HL-60 (cell line): ENCODE measurements at regions not wholly inside any gene's neighbourhood (a gene's known extent, or its start where the extent isn't known, plus 50 kb on each side); places are given as distances from the start of the nearest gene placed in this dataset.

Source experiments
- DNase-seq, 2 experiments: peaks; one replicate each; pipeline ENCODE4 v3.0.0-alpha.2; 2010 to 2020; ENCODE audit warnings: low read depth in 1 of 2, low spot score in 1 of 2
- H3K27ac ChIP-seq: fragments of 250-450 bp; sonication (Bioruptor Pico); replicated peaks from 2 replicates; pipeline ENCODE4 v1.5.1; 2020; ENCODE audit warnings: mild to moderate bottlenecking, moderate library complexity
- H3K27me3 ChIP-seq: fragments of 250-450 bp; sonication (Bioruptor Pico); 2 replicates; pipeline ENCODE4 v1.5.1; 2021; ENCODE audit warnings: mild to moderate bottlenecking, moderate library complexity; ENCODE audit not compliant: insufficient read depth, poor library complexity, severe bottlenecking
- H3K4me3 ChIP-seq: replicated peaks from 2 replicates; pipeline ENCODE4 v1.5.1; 2011; ENCODE audit warnings: mild to moderate bottlenecking, control low read depth, low read length; ENCODE audit not compliant: insufficient read depth
- GABPA ChIP-seq: IDR thresholded peaks from 2 replicates; pipeline ENCODE4 v1.6.1; 2012; ENCODE audit warnings: low read depth
- POLR2AphosphoS5 ChIP-seq: IDR thresholded peaks from 2 replicates; pipeline ENCODE4 v1.6.1; 2012; ENCODE audit warnings: low read depth
- SPI1 ChIP-seq: IDR thresholded peaks from 2 replicates; pipeline ENCODE4 v1.6.1; 2012; ENCODE audit warnings: low read depth, mild to moderate bottlenecking, borderline replicate concordance
- TF ChIP-seq, protein P1 (sequence below): IDR thresholded peaks from one replicate; pipeline ENCODE4 v1.5.1; 2011; ENCODE audit warnings: low read length, control low read depth, inconsistent platforms; ENCODE audit not compliant: insufficient read depth
- TF ChIP-seq, protein P2 (sequence below): IDR thresholded peaks from 2 replicates; pipeline ENCODE4 v1.6.1; 2012; ENCODE audit warnings: low read depth; ENCODE audit not compliant: insufficient replicate concordance

DNA sequence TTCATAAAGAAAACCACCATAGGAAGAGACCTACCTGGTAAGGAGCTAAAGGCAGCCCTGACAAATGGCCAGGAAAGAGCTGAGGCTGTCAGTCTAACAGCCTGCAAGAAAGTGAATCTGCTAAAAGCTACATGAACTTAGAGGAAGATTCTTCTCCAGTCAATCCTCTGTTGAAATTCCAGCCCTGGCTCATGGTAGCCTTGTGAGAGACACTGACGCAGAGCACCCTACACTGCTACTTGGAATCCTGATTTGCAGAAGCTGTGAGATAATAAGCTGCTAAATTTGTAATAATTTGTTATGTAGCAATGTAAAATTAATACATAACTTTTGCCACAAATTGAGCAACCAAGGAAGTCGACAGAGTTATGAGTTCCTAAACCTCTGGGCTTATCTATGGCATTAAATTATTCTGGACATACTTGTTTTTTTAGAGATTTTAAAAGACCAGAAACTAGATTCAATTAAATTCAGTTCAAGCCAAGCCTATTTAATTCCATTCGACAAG is 257.0 kb downstream of the ETNK1 start:
- no peak overlapping the region for H3K27ac ChIP-seq
- H3K27me3 ChIP-seq: no peaks in the 10 kb centered on the region
- no peak for TF ChIP-seq GABPA
- TF ChIP-seq SPI1: no peak
- TF ChIP-seq, protein P1, sequence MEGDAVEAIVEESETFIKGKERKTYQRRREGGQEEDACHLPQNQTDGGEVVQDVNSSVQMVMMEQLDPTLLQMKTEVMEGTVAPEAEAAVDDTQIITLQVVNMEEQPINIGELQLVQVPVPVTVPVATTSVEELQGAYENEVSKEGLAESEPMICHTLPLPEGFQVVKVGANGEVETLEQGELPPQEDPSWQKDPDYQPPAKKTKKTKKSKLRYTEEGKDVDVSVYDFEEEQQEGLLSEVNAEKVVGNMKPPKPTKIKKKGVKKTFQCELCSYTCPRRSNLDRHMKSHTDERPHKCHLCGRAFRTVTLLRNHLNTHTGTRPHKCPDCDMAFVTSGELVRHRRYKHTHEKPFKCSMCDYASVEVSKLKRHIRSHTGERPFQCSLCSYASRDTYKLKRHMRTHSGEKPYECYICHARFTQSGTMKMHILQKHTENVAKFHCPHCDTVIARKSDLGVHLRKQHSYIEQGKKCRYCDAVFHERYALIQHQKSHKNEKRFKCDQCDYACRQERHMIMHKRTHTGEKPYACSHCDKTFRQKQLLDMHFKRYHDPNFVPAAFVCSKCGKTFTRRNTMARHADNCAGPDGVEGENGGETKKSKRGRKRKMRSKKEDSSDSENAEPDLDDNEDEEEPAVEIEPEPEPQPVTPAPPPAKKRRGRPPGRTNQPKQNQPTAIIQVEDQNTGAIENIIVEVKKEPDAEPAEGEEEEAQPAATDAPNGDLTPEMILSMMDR: no peak
- no peak for DNase-seq
- no peak overlapping the region for H3K4me3 ChIP-seq

DNA sequence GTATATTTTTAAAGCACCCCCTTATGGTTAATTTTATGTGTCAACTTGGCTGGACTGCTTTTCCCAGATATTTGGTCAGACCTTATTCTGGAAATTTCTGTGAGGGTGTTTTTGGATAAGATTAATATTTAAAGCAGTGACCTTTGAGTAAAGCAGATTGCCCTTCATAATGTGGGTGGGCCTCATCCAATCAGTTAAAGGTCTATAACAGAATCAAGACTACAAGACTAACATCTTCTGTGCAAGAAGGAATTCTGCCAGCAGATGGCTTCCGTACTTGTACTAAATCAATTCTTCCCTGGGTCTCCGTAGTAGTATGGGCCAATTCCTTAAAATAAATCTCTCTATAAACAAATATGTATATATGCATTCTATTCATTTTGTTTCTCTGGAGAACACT is 257.6 kb downstream of the ETNK1 start:
- no peaks in the 10 kb centered on the region for H3K27me3 ChIP-seq
- no peak overlapping the region for H3K27ac ChIP-seq
- TF ChIP-seq, protein P2, sequence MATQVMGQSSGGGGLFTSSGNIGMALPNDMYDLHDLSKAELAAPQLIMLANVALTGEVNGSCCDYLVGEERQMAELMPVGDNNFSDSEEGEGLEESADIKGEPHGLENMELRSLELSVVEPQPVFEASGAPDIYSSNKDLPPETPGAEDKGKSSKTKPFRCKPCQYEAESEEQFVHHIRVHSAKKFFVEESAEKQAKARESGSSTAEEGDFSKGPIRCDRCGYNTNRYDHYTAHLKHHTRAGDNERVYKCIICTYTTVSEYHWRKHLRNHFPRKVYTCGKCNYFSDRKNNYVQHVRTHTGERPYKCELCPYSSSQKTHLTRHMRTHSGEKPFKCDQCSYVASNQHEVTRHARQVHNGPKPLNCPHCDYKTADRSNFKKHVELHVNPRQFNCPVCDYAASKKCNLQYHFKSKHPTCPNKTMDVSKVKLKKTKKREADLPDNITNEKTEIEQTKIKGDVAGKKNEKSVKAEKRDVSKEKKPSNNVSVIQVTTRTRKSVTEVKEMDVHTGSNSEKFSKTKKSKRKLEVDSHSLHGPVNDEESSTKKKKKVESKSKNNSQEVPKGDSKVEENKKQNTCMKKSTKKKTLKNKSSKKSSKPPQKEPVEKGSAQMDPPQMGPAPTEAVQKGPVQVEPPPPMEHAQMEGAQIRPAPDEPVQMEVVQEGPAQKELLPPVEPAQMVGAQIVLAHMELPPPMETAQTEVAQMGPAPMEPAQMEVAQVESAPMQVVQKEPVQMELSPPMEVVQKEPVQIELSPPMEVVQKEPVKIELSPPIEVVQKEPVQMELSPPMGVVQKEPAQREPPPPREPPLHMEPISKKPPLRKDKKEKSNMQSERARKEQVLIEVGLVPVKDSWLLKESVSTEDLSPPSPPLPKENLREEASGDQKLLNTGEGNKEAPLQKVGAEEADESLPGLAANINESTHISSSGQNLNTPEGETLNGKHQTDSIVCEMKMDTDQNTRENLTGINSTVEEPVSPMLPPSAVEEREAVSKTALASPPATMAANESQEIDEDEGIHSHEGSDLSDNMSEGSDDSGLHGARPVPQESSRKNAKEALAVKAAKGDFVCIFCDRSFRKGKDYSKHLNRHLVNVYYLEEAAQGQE: no peak
- TF ChIP-seq SPI1: no peak
- no peak for DNase-seq
- H3K4me3 ChIP-seq: no peak overlapping the region

DNA sequence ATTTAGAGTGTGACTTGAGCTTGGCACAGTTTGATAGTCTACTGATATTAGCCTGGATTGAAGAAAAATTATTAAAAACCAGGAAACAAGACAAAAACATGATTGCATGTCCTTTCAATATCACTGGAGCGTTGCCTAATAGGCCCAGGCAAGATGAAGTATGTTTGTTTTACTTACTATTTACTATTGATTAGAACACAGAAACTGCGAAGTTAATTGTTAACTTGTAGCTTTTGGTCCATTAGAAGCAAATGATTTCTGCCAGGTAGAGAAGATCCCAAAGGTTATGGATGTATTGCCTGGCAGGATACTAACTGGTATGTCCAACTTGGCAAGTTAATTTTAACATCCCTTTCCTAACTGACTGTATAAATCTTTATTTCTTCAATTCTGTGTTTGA is 268.9 kb downstream of the ETNK1 start:
- DNase-seq: no peak
- no peaks in the 10 kb centered on the region for H3K27me3 ChIP-seq
- H3K4me3 ChIP-seq: no peak overlapping the region
- TF ChIP-seq POLR2AphosphoS5 (no peak), SPI1 (no peak), GABPA (no peak)
- TF ChIP-seq, protein P1: no peak
- TF ChIP-seq, protein P2: no peak
- no peak overlapping the region for H3K27ac ChIP-seq

DNA sequence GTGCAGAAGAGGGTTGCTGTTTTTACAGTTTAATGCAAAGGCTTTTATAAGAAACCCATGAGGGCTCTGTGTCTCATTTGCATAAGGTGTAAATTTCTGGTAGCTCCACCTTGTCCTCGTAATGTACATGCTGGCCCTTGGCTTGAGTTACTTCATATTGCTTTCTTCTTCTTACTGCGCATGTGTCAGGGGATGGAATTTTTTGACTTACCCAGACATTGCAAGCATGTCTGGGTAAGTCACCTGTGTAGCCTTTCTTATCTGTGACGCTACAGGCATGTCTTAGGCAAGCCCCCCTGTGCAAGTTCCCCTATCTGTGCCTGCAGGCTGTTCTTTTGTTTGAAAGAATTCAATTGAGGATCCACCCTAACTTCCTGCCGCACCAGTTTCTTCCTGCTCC is 274.2 kb downstream of the ETNK1 start:
- TF ChIP-seq POLR2AphosphoS5 (no peak), GABPA (no peak), SPI1 (no peak)
- TF ChIP-seq, protein P2: no peak
- TF ChIP-seq, protein P1: no peak
- no peaks in the 10 kb centered on the region for H3K27me3 ChIP-seq
- DNase-seq: no peak
- no peak overlapping the region for H3K4me3 ChIP-seq
- no peak overlapping the region for H3K27ac ChIP-seq
